ENCODE measurements at regions not wholly inside any gene's neighbourhood (a gene's known extent, or its start where the extent isn't known, plus 50 kb on each side); places are given as distances from the start of the nearest gene placed in this dataset.

DNA sequence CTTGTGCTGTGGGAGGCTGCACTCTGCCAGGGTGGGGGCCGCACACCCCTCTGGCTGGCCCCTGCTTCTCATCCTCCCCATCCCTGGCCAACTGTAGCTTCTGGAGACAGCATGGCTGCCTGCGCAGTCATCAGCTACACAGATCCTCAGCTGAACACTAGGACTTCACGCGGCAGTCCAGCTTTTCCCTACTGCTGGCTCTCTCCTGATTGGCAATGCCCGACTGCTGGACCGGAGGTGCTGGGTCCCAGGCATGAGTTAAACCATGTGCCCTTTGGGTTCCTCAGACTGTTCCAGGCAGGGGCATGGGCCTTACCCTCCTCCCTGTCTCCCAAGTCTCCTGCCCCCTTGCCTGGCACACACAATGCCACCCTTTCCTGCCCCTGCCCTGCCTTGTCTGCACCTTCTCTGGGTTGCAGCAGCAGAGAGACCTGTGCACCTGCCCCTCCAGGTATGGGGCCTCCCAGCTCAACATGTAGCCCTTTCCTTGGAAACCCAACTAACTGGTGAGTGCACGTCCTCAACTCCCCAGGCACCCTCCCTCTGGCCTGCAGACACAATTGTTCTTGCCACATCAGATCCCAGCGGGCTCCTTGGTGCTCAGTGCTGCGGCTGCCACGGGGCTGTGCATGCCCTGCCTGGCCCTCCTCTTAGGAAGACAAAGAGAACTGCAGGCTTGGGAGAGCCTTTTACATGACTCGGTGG, 1039.2 kb downstream of the TBC1D22A start (continued):
- no peak for TF ChIP-seq NR2F2 (IDR thresholded peaks at IDR 0.05; ENCODE audit: borderline replicate concordance, low read depth)

DNA sequence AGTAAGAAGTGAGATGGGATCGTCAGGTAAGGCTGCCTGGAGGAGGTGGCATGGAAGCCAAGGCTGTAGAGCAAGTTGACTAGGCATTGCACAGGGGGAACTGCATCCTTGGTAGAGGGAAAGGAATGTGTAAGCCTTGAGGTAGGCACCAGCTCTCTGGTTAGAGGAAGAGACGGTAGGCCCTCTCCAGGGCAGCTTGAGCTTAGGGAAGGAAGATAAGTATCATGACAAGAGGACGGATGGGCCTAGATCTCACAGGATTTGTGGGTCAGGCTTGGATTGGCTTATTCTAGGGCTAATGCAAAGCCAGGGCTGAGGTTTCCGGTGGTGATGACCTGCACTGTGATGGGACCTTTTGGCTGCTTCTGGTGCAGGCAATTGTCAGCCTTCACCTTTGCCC, 1035.8 kb downstream of the TBC1D22A start:
- Histone ChIP-seq H3K27me3 (ENCODE audit: control insufficient read depth in 1 of 2, insufficient read depth in 2 of 2, low read length in 2 of 2) (peaks cover 1 to 11% of the 10 kb centered on the region in 2 experiments; a peak in 3 of 5 replicates), H3K36me3 (replicated peaks in 1 of 2; ENCODE audit: control insufficient read depth in 1 of 2, insufficient read depth in 2 of 2, low read length in 2 of 2) (no peaks in the 10 kb centered on the region), H3K27ac (ENCODE audit: extremely low read length, insufficient read depth, low read length) (no peak overlapping the region), H3K9me3 (ENCODE audit: low read length) (no peaks in the 10 kb centered on the region), H3K4me2 (ENCODE audit: low read depth, low read length) (no peak overlapping the region), H4K20me1 (ENCODE audit: insufficient read depth, low read length) (no peaks in the 10 kb centered on the region), H3K4me1 (ENCODE audit: insufficient read depth, low read length) (no peaks in the 10 kb centered on the region), H3K4me3 (replicated peaks in 1 of 3; ENCODE audit: insufficient read depth in 1 of 3, low read depth in 2 of 3, low read length in 3 of 3) (no peak overlapping the region), H3K79me2 (ENCODE audit: insufficient read depth, low read length) (no peaks in the 10 kb centered on the region), H3K9ac (ENCODE audit: insufficient read depth, low read depth, low read length) (no peak overlapping the region), H2AFZ (ENCODE audit: low read length) (no peak overlapping the region)
- in situ Hi-C loops (cut with HindIII; ENCODE audit: extremely low pct_ligation_motif_present, low pct_unique_long_range_greater_than_20kb) (no loop called here), intact Hi-C loops (cut with micrococcal nuclease; ENCODE audit: unreplicated experiment) (no loop called here)
- CTCF ChIA-PET (ENCODE audit: low intra/inter-chr PET ratio, low total read pairs) = no interaction called here
- DNase-seq (ENCODE audit: low spot score) (no peak), FAIRE-seq (no peak), ATAC-seq (no peak)
- 11% methylated on average over 3 of the region's 4 CpGs for WGBS (ENCODE audit: low lambda C conversion rate)
- POLR2A ChIA-PET = no interaction called here
- no TSS peak for BruUV-seq (replicated peaks)
- TF ChIP-seq ZNF354B (CRISPR knock-in tag; IDR thresholded peaks at IDR 0.05) (no peak), SP140L (CRISPR knock-in tag; IDR thresholded peaks at IDR 0.05; ENCODE audit: borderline replicate concordance) (no peak), THYN1 (CRISPR knock-in tag; IDR thresholded peaks at IDR 0.05; ENCODE audit: borderline replicate concordance, low read depth) (no peak), ZNF383 (CRISPR knock-in tag; IDR thresholded peaks at IDR 0.05; ENCODE audit: borderline replicate concordance) (no peak), TSC22D2 (CRISPR knock-in tag; IDR thresholded peaks at IDR 0.05; ENCODE audit: borderline replicate concordance) (no peak), ATF7-NPFF (CRISPR knock-in tag; IDR thresholded peaks at IDR 0.05; ENCODE audit: low read depth) (no peak), HNRNPH1 (optimal IDR thresholded peaks at IDR 0.05; ENCODE audit: low read depth, low read length) (no peak), PPARG (CRISPR knock-in tag; conservative IDR thresholded peaks at IDR 0.05) (no peak), SRSF1 (optimal IDR thresholded peaks at IDR 0.05; ENCODE audit: low read depth, low read length) (no peak), ARNT (IDR thresholded peaks at IDR 0.05) (no peak)
- TF ChIP-seq, protein P1, sequence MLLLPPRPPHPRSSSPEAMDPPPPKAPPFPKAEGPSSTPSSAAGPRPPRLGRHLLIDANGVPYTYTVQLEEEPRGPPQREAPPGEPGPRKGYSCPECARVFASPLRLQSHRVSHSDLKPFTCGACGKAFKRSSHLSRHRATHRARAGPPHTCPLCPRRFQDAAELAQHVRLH (CRISPR knock-in tag; IDR thresholded peaks at IDR 0.05; ENCODE audit: borderline replicate concordance, low read depth) = no peak
- TF ChIP-seq, protein P2, sequence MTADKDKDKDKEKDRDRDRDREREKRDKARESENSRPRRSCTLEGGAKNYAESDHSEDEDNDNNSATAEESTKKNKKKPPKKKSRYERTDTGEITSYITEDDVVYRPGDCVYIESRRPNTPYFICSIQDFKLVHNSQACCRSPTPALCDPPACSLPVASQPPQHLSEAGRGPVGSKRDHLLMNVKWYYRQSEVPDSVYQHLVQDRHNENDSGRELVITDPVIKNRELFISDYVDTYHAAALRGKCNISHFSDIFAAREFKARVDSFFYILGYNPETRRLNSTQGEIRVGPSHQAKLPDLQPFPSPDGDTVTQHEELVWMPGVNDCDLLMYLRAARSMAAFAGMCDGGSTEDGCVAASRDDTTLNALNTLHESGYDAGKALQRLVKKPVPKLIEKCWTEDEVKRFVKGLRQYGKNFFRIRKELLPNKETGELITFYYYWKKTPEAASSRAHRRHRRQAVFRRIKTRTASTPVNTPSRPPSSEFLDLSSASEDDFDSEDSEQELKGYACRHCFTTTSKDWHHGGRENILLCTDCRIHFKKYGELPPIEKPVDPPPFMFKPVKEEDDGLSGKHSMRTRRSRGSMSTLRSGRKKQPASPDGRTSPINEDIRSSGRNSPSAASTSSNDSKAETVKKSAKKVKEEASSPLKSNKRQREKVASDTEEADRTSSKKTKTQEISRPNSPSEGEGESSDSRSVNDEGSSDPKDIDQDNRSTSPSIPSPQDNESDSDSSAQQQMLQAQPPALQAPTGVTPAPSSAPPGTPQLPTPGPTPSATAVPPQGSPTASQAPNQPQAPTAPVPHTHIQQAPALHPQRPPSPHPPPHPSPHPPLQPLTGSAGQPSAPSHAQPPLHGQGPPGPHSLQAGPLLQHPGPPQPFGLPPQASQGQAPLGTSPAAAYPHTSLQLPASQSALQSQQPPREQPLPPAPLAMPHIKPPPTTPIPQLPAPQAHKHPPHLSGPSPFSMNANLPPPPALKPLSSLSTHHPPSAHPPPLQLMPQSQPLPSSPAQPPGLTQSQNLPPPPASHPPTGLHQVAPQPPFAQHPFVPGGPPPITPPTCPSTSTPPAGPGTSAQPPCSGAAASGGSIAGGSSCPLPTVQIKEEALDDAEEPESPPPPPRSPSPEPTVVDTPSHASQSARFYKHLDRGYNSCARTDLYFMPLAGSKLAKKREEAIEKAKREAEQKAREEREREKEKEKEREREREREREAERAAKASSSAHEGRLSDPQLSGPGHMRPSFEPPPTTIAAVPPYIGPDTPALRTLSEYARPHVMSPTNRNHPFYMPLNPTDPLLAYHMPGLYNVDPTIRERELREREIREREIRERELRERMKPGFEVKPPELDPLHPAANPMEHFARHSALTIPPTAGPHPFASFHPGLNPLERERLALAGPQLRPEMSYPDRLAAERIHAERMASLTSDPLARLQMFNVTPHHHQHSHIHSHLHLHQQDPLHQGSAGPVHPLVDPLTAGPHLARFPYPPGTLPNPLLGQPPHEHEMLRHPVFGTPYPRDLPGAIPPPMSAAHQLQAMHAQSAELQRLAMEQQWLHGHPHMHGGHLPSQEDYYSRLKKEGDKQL (CRISPR knock-in tag; IDR thresholded peaks at IDR 0.05; ENCODE audit: low read depth) = no peak
- TF ChIP-seq, protein P3, sequence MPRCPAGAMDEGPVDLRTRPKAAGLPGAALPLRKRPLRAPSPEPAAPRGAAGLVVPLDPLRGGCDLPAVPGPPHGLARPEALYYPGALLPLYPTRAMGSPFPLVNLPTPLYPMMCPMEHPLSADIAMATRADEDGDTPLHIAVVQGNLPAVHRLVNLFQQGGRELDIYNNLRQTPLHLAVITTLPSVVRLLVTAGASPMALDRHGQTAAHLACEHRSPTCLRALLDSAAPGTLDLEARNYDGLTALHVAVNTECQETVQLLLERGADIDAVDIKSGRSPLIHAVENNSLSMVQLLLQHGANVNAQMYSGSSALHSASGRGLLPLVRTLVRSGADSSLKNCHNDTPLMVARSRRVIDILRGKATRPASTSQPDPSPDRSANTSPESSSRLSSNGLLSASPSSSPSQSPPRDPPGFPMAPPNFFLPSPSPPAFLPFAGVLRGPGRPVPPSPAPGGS (CRISPR knock-in tag; IDR thresholded peaks at IDR 0.05) = no peak

Measured in HepG2 (cell line).